ENCODE measurements at regions not wholly inside any gene's neighbourhood (a gene's known extent, or its start where the extent isn't known, plus 50 kb on each side); places are given as distances from the start of the nearest gene placed in this dataset.
A peak's percentile ranks its signal among the peaks of the same experiment; 100 is the strongest.

DNA sequence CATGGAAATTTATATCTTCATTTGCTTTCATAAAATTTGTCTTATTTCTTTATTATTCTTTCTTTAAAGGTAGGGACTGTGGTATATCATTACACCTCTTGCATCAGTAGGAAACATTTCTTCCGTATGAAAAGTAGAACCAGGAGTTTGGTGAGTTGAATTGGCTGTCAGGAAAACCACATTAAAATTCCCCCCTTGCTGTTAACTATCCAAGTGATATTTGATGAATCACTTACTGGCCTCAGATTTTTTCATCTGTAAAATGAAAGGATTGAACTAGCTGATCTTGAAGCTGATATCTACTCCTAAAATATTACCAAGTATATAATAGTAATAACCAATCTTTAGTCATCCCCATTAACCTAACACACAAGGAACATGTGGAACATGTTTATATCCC is 460.9 kb downstream of the GJA1 start:
- WGBS, 10 experiments: 70 to 100% (median 85%) methylated on average over 1 of the region's 1 CpG; no CpG with 5 or more reads in 2 of the 10 experiments
- no peak overlapping the region for H3K4me3 ChIP-seq
- ATAC-seq (replicated peaks in 6 of 8): no peak
- no peaks in the 10 kb centered on the region for H3K4me1 ChIP-seq (replicated peaks in 1 of 2)
- in situ Hi-C loops (cut with MboI; ENCODE audit: low pct_unique_long_range_greater_than_20kb in 2 of 9, low sequenced_read_pairs in 9 of 9, unreplicated experiment in 9 of 9): no loop called here
- H3K27ac ChIP-seq: no peak overlapping the region

DNA sequence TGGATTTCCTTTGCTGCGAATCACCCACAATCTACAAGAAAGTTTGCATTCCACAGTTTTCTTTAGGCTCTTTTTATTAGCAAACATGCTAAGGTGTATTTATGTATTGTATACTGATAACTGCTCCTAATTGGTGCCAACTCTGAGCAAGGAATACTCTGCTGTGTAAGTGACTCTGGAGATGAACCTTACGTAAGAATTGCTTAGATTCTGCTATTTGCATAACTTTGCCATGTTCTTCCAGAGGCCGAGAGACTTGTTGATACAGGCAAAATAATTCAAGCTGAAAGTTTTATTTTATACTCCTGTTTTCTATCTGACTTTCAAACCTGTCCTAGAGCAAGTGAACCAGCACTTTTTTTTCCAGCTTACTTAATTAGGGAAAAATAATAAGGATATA is 461.3 kb downstream of the GJA1 start:
- Histone ChIP-seq H3K4me1 (replicated peaks in 1 of 2) (no peaks in the 10 kb centered on the region), H3K4me3 (no peak overlapping the region), H3K27ac (no peak overlapping the region)
- in situ Hi-C loops (cut with MboI; ENCODE audit: low pct_unique_long_range_greater_than_20kb in 2 of 9, low sequenced_read_pairs in 9 of 9, unreplicated experiment in 9 of 9): no loop called here
- ATAC-seq (replicated peaks in 6 of 8): no peak
- 60 to 100% (median 86%) methylated on average over 1 to 3 of the region's 3 CpGs; no CpG with 5 or more reads in 1 of the 10 experiments for WGBS, 10 experiments

DNA sequence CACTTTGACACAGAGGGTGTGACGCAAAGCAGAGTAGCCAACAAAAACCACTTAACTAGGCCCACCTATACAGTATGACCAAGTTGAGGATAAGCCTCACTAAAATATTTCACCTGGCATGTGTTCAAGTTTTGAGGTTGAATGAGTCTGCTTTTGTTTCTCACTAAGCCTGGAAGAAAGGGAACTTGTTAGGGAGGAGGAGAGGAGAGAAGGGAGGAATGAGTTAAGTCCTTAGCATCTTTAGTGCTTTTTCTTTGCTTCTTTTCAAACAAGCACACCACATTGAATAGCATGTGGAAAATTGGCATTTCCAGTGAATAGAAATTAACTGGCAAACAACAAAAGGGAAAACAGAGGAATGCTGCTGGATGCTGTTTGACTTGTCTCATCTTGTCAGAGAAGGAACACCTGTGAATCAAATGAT is 461.9 kb downstream of the GJA1 start:
- ATAC-seq (replicated peaks in 6 of 8): peak in 3 of 8 experiments; percentile 43 to 76 (median 70)
- WGBS, 10 experiments: 89 to 100% (median 100%) methylated on average over 1 of the region's 1 CpG; no CpG with 5 or more reads in 4 of the 10 experiments
- Histone ChIP-seq H3K4me3 (no peak overlapping the region), H3K27ac (no peak overlapping the region), H3K4me1 (replicated peaks in 1 of 2) (no peaks in the 10 kb centered on the region)
- in situ Hi-C loops (cut with MboI; ENCODE audit: low pct_unique_long_range_greater_than_20kb in 2 of 9, low sequenced_read_pairs in 9 of 9, unreplicated experiment in 9 of 9): no loop called here

- no peak overlapping the region for H3K4me3 ChIP-seq
- ATAC-seq (replicated peaks in 6 of 8): no peak
- no peak overlapping the region for H3K27ac ChIP-seq
- H3K4me1 ChIP-seq (replicated peaks in 1 of 2): no peaks in the 10 kb centered on the region
- in situ Hi-C loops (cut with MboI; ENCODE audit: low pct_unique_long_range_greater_than_20kb in 2 of 9, low sequenced_read_pairs in 9 of 9, unreplicated experiment in 9 of 9): no loop called here
Measured at GRCh38 chr6:121901432-121901831, 466.0 kb downstream of the GJA1 start.

DNA sequence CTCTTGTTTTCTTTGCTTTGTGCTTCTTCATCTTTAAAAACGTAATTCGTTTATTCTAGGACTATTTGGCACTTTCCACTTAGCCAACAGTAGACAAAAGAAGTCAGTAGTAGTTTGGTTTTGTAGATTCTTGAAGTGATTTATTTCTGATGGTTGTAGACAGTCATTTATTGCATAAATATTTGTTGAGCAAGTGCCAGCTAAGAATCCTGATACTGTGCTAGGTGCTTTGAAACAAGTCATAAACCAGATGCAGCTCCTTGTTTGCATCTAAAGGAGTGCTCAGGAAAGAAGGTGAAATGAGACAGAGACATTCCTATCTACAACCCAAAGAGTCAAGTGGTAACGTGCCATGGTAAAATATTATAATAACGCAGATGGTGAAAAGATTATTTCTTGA is 469.1 kb downstream of the GJA1 start:
- ATAC-seq (replicated peaks in 6 of 8): peak in 1 of 8 experiments; percentile 66
- Histone ChIP-seq H3K27ac (no peak overlapping the region), H3K4me3 (no peak overlapping the region), H3K4me1 (replicated peaks in 1 of 2) (no peaks in the 10 kb centered on the region)
- in situ Hi-C loops (cut with MboI; ENCODE audit: low pct_unique_long_range_greater_than_20kb in 2 of 9, low sequenced_read_pairs in 9 of 9, unreplicated experiment in 9 of 9): no loop called here
- 47 to 94% (median 82%) methylated on average over 2 to 4 of the region's 4 CpGs for WGBS, 10 experiments

DNA sequence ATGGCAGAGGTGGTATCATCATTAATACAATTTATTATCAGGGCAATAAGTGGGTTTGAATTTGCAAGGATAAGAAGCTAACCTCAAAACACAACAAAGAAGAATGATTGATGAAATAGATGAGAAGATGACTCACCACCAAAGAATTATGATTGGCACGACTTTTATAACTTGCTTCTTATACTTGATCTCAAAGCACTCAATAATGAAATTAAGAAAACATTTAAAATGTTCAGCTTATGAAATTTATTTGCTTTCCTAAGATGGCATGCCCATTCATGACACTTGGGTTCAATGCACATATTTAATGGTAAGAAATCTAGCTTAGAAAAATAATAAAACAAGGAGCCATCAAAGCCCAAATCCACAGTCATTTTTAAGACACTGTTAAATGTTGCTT is 477.5 kb downstream of the GJA1 start:
- in situ Hi-C loops (cut with MboI; ENCODE audit: low pct_unique_long_range_greater_than_20kb in 2 of 9, low sequenced_read_pairs in 9 of 9, unreplicated experiment in 9 of 9): no loop called here
- Histone ChIP-seq H3K4me1 (replicated peaks in 1 of 2) (no peaks in the 10 kb centered on the region), H3K4me3 (no peak overlapping the region), H3K27ac (no peak overlapping the region)
- no peak for ATAC-seq (replicated peaks in 6 of 8)
- WGBS, 10 experiments: 33 to 92% (median 80%) methylated on average over 1 of the region's 1 CpG; no CpG with 5 or more reads in 1 of the 10 experiments

- in situ Hi-C loops (cut with MboI; ENCODE audit: low pct_unique_long_range_greater_than_20kb in 2 of 9, low sequenced_read_pairs in 9 of 9, unreplicated experiment in 9 of 9): no loop called here
- no peak for ATAC-seq (replicated peaks in 6 of 8)
- H3K4me1 ChIP-seq (replicated peaks in 1 of 2): no peaks in the 10 kb centered on the region
- no peak overlapping the region for H3K4me3 ChIP-seq
- H3K27ac ChIP-seq: no peak overlapping the region
- 58 to 93% (median 78%) methylated on average over 2 to 3 of the region's 3 CpGs; no CpG with 5 or more reads in 2 of the 10 experiments for WGBS, 10 experiments
Measured at GRCh38 chr6:121917263-121917829, 481.9 kb downstream of the GJA1 start.

DNA sequence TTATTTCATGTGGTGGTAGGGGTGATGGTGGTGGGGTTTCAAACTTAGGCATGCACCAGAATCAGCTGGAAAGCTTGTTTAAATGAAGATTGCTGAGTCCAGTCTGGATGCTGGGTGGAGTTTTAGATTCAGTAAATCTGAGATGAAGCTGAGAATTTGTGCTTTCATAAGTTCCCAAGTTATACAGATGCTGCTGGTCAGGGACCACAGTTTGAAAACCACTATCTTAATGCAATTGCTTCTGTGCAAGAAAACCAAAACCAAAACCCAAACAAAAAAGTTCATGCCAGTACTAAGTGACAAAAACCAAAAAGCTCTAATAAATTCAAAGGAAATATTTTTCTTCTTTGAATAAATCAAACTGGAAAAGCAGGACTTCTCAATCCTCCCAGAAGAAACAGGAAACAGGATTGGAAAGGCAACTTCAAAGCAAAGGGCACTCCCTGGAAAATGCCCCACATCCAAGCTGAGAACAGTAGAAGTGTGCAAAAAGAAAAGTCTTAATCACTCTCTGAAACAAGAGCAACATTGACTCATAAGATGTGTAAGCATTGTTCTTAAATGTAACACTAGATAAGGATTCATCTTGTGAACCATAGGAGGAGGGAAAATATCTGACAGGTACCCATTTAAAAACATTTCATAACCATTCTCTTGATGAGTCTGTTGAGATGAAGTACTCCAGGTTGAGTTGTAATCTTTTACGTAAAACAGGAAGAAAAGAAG is 481.5 kb upstream of the HSF2 start:
- H3K4me3 ChIP-seq: no peak overlapping the region
- 86 to 100% (median 89%) methylated on average over 1 of the region's 1 CpG; no CpG with 5 or more reads in 3 of the 10 experiments for WGBS, 10 experiments
- H3K27ac ChIP-seq: no peak overlapping the region
- in situ Hi-C loops (cut with MboI; ENCODE audit: low pct_unique_long_range_greater_than_20kb in 2 of 9, low sequenced_read_pairs in 9 of 9, unreplicated experiment in 9 of 9): no loop called here
- no peak for ATAC-seq (replicated peaks in 6 of 8)
- H3K4me1 ChIP-seq (replicated peaks in 1 of 2): no peaks in the 10 kb centered on the region

DNA sequence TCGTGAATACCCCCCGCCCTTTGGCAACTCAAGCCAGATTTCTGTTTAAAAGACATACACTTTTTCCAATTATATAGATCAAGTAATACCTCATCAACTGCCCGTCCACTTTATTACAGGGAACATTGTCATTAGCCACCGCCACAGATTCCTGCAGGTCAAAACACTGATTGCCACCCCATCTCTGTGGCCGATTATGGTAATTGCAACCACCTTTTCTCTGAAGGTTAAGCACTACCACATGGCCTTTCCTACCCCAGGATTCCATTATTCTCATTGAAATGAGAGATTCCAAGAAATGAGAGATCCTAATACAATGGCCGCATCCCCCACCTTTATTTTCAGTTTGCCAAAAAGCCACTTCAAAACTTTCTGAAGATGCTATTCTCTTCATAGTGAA is 478.8 kb upstream of the HSF2 start:
- ATAC-seq (replicated peaks in 6 of 8): no peak
- in situ Hi-C loops (cut with MboI; ENCODE audit: low pct_unique_long_range_greater_than_20kb in 2 of 9, low sequenced_read_pairs in 9 of 9, unreplicated experiment in 9 of 9): no loop called here

GRCh38 chr6:121925024-121925423 is 474.4 kb upstream of the HSF2 start:
- in situ Hi-C loops (cut with MboI; ENCODE audit: low pct_unique_long_range_greater_than_20kb in 2 of 9, low sequenced_read_pairs in 9 of 9, unreplicated experiment in 9 of 9): no loop called here
- 80 to 88% methylated on average over 1 of the region's 1 CpG; no CpG with 5 or more reads in 8 of the 10 experiments for WGBS, 10 experiments
- no peak for ATAC-seq (replicated peaks in 6 of 8)
- no peak overlapping the region for H3K27ac ChIP-seq
- no peaks in the 10 kb centered on the region for H3K4me1 ChIP-seq (replicated peaks in 1 of 2)
- no peak overlapping the region for H3K4me3 ChIP-seq

More for the DNA sequence above, 478.8 kb upstream of the HSF2 start:
- 77 to 100% (median 93%) methylated on average over 2 to 6 of the region's 6 CpGs for WGBS, 10 experiments
- Histone ChIP-seq H3K4me1 (replicated peaks in 1 of 2) (no peaks in the 10 kb centered on the region), H3K27ac (no peak overlapping the region), H3K4me3 (no peak overlapping the region)

GRCh38 chr6:121925534-121926255 is 473.8 kb upstream of the HSF2 start:
- WGBS, 10 experiments: 50 to 100% (median 82%) methylated on average over 1 to 3 of the region's 3 CpGs
- Histone ChIP-seq H3K4me3 (no peak overlapping the region), H3K4me1 (replicated peaks in 1 of 2) (no peaks in the 10 kb centered on the region), H3K27ac (no peak overlapping the region)
- in situ Hi-C loops (cut with MboI; ENCODE audit: low pct_unique_long_range_greater_than_20kb in 2 of 9, low sequenced_read_pairs in 9 of 9, unreplicated experiment in 9 of 9): no loop called here
- ATAC-seq (replicated peaks in 6 of 8): no peak

DNA sequence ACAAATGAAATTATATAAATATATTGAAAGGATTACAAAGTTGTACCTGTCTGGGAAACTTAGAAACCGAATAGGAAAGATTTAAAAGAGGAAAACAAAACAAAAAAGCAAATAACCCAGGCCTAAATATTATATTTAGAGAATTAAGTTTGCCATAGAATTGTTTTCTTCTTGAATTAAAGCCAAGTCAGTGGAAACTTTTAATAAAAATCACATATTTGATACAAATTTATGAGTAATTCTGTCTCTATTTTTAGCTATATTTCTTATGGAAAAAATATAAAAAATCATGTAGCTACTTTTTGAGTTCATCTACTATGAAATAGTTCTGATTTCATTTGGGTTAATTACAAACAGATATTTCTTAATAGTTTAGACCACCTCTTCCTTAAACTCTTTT is 470.2 kb upstream of the HSF2 start:
- no peak overlapping the region for H3K4me3 ChIP-seq
- no peak overlapping the region for H3K27ac ChIP-seq
- H3K4me1 ChIP-seq (replicated peaks in 1 of 2): peaks cover 0 to 11% of the 10 kb centered on the region in 2 donors
- in situ Hi-C loops (cut with MboI; ENCODE audit: low pct_unique_long_range_greater_than_20kb in 2 of 9, low sequenced_read_pairs in 9 of 9, unreplicated experiment in 9 of 9): no loop called here
- 42 to 89% (median 58%) methylated on average over 1 of the region's 1 CpG for WGBS, 10 experiments
- no peak for ATAC-seq (replicated peaks in 6 of 8)

DNA sequence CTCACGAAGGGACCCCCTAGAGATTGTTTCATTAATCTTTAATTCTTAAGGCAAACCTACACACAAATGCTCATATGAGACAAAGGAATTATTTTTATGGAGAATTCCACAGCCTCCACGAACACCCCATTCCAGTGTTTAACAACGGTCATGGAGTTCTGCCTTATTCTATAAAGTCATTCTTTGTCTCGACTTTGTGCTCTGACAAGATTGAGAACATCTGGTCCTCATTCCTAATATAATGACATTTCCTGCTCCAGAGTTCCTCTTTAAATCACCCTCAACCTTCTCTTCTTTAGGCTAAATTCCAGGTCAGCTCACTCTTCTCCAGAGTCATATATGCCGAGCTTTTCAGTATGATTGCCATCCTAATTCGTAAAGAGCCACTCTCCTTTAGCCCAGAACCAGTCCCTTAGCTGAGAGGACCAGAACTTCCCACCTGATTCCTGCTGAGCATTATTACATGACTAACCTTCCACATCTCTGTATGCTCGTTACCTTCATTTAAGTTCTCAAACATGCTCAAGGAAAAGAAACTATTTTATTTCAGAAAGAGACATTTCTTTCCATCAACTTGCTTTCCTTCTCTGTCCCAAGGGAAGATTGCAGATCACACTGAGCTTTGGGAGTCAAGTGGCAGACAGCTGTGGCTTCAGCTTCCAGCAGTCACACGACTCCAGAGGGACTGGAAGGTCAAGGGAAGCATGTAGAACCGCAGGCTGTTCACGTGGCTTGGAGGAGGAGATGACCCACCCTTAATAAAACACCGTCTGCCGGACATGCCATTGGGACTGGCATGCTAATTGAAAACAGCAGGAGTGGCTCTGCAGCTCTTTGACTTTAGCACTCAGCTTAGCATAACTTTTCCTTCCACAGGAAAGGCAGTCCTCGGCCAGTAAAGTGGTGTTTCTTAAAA is 467.1 kb upstream of the HSF2 start:
- Histone ChIP-seq H3K4me3 (no peak overlapping the region), H3K27ac (no peak overlapping the region), H3K4me1 (replicated peaks in 1 of 2) (peaks cover 0 to 11% of the 10 kb centered on the region in 2 donors)
- 1 to 78% (median 33%) methylated on average over 3 to 13 of the region's 13 CpGs for WGBS, 10 experiments
- in situ Hi-C loops (cut with MboI; ENCODE audit: low pct_unique_long_range_greater_than_20kb in 2 of 9, low sequenced_read_pairs in 9 of 9, unreplicated experiment in 9 of 9): no loop called here
- peak; percentile 86 to 100 (median 100) for ATAC-seq (replicated peaks in 6 of 8)

Measured in motor neuron (in vitro differentiated cells).